ENCODE measurements at regions not wholly inside any gene's neighbourhood (a gene's known extent, or its start where the extent isn't known, plus 50 kb on each side); places are given as distances from the start of the nearest gene placed in this dataset.

- TF ChIP-seq POLR2A (IDR thresholded peaks at IDR 0.05) (no peak), CTCF (IDR thresholded peaks at IDR 0.05) (no peak), POLR2AphosphoS5 (IDR thresholded peaks at IDR 0.05; ENCODE audit: insufficient read depth in 1 of 2, low read depth in 1 of 2) (no peak)
Measured at GRCh38 chr1:58204284-58204683, 342.2 kb downstream of the OMA1 start.

All from vagina (tissue), 2 donors.